Breast epithelium (tissue), 3 donors: ENCODE measurements at regions not wholly inside any gene's neighbourhood (a gene's known extent, or its start where the extent isn't known, plus 50 kb on each side); places are given as distances from the start of the nearest gene placed in this dataset.
A peak's percentile ranks its signal among the peaks of the same experiment; 100 is the strongest.
"Not testable (repeated sequence)": the region's sequence is repeated elsewhere in the genome, so short reads cannot be mapped to it uniquely, and the experiment has no call there.

Experiments
- POLR2A ChIP-seq: fragments of 450-650 bp; IDR thresholded peaks from one replicate; pipeline ENCODE4 v1.6.1; 2016; ENCODE audit warnings: antibody characterized with exemption, mild to moderate bottlenecking, moderate library complexity
- POLR2AphosphoS5 ChIP-seq, 3 donors: sonication (generic); formaldehyde crosslinking; IDR thresholded peaks; one replicate each; pipeline ENCODE4 v1.6.1; 2017; ENCODE audit warnings: antibody characterized with exemption in 3 of 3
- TF ChIP-seq, protein P1 (sequence below), 3 donors: fragments of 450-650 bp; IDR thresholded peaks; one replicate each; pipeline ENCODE4 v1.5.1; 2016 to 2017; ENCODE audit warnings: antibody characterized with exemption in 3 of 3, mild to moderate bottlenecking in 3 of 3, moderate library complexity in 3 of 3

DNA sequence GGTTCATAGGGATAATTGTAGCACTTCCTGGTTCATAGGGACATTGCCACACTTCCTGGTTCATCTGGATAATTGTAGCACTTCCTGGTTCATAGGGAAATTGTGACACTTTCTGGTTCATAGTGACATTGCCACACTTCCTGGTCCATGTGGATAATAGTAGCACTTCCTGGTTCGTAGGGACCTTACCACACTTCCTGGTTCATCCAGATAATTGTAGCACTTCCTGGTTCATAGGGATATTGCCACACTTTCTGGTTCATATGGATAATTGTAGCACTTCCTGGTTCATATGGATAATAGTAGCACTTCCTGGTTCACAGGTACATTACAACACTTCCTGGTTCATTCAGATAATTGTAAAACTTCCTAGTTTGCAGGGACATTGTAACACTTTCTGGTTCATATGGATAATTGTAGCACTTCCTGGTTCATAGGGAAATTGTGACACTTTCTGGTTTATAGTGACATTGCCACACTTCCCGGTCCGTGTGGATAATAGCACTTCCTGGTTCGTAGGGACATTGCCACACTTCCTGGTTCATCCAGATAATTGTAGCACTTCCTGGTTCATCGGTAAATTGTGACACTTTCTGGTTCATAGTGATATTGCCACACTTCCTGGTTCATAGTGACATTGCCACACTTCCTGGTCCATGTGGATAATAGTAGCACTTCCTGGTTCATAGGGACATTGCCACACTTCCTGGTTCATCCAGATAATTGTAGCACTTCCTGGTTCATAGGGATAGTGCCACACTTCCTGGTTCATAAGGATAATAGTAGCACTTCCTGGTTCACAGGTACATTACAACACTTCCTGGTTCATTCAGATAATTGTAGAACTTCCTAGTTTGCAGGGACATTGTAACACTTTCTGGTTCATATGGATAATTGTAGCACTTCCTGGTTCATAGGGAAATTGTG, 60.8 kb upstream of the CD99 start:
- TF ChIP-seq, protein P1, sequence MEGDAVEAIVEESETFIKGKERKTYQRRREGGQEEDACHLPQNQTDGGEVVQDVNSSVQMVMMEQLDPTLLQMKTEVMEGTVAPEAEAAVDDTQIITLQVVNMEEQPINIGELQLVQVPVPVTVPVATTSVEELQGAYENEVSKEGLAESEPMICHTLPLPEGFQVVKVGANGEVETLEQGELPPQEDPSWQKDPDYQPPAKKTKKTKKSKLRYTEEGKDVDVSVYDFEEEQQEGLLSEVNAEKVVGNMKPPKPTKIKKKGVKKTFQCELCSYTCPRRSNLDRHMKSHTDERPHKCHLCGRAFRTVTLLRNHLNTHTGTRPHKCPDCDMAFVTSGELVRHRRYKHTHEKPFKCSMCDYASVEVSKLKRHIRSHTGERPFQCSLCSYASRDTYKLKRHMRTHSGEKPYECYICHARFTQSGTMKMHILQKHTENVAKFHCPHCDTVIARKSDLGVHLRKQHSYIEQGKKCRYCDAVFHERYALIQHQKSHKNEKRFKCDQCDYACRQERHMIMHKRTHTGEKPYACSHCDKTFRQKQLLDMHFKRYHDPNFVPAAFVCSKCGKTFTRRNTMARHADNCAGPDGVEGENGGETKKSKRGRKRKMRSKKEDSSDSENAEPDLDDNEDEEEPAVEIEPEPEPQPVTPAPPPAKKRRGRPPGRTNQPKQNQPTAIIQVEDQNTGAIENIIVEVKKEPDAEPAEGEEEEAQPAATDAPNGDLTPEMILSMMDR (IDR thresholded peaks at IDR 0.05), result not testable (repeated sequence)
- not testable (repeated sequence) for TF ChIP-seq POLR2A
- TF ChIP-seq POLR2AphosphoS5 (IDR thresholded peaks at IDR 0.05), result peak in 1 of 3 donors; percentile 15
